Mammary epithelial cell (primary cell): ENCODE measurements at regions not wholly inside any gene's neighbourhood (a gene's known extent, or its start where the extent isn't known, plus 50 kb on each side); places are given as distances from the start of the nearest gene placed in this dataset.

Source experiments
- CTCF ChIP-seq, 2 donors: IDR thresholded peaks in 1 of 2; conservative IDR thresholded peaks in 1 of 2; 2 replicates each; pipeline ENCODE4 v1.5.1; 2011 to 2012; ENCODE audit warnings: inconsistent platforms in 2 of 2, low read length in 2 of 2, mild to moderate bottlenecking in 2 of 2, control low read depth in 1 of 2, low read depth in 1 of 2; ENCODE audit not compliant: insufficient read depth in 1 of 2; ENCODE audit errors: extremely low read depth in 1 of 2
- EZH2 ChIP-seq: IDR thresholded peaks from 2 replicates; pipeline ENCODE4 v1.6.1; 2012; ENCODE audit warnings: low read length, inconsistent platforms, borderline replicate concordance

- TF ChIP-seq CTCF (conservative IDR thresholded peaks at IDR 0.05 in 1 of 2, IDR thresholded peaks at IDR 0.05 in 1 of 2; ENCODE audit: extremely low read depth in 1 of 2, insufficient read depth in 1 of 2, low read depth in 1 of 2, low read length in 2 of 2) = no peak
- TF ChIP-seq EZH2 = no peak
Observed at GRCh38 chr1:222916100-222916499, 101.3 kb downstream of the DISP1 start.
